CD14-positive monocyte (primary cell): ENCODE measurements at regions not wholly inside any gene's neighbourhood (a gene's known extent, or its start where the extent isn't known, plus 50 kb on each side); places are given as distances from the start of the nearest gene placed in this dataset.

ENCODE experiments used
- DNase-seq, 3 donors: peaks; one replicate each; pipeline ENCODE4 v3.0.0-alpha.2; 2011 to 2022
- H2AFZ ChIP-seq: 2 replicates; pipeline ENCODE4 v1.6.0; 2012; ENCODE audit warnings: mild to moderate bottlenecking, low read depth, low read length, inconsistent platforms; ENCODE audit not compliant: insufficient read depth, poor library complexity, severe bottlenecking
- H3K27ac ChIP-seq, 2 donors: 1 replicate in 1 of 2; 2 replicates in 1 of 2; pipeline ENCODE4 v1.5.1; 2012 to 2013; ENCODE audit warnings: low read length in 2 of 2, control low read depth in 1 of 2, inconsistent platforms in 1 of 2, low read depth in 1 of 2, mild to moderate bottlenecking in 1 of 2
- H3K27me3 ChIP-seq, 2 donors: one replicate each; pipeline versions ENCODE4 v1.6.0 to v1.6.1; 2011 to 2013; ENCODE audit warnings: low read length in 2 of 2; ENCODE audit not compliant: control insufficient read depth in 2 of 2, insufficient read depth in 2 of 2
- H3K36me3 ChIP-seq, 2 donors: replicated peaks in 1 of 2; 1 replicate in 1 of 2; 2 replicates in 1 of 2; pipeline versions ENCODE4 v1.5.1 to v1.6.1; 2012 to 2013; ENCODE audit warnings: low read length in 2 of 2, control low read depth in 1 of 2, inconsistent platforms in 1 of 2, mild to moderate bottlenecking in 1 of 2; ENCODE audit not compliant: insufficient read depth in 2 of 2, control insufficient read depth in 1 of 2
- H3K4me1 ChIP-seq, 2 donors: 1 replicate in 1 of 2; 2 replicates in 1 of 2; pipeline versions ENCODE4 v1.5.1 to v1.6.1; 2012 to 2013; ENCODE audit warnings: low read length in 2 of 2, control low read depth in 1 of 2, inconsistent platforms in 1 of 2, mild to moderate bottlenecking in 1 of 2, moderate library complexity in 1 of 2; ENCODE audit not compliant: insufficient read depth in 2 of 2, control insufficient read depth in 1 of 2
- H3K4me2 ChIP-seq: replicated peaks from 2 replicates; pipeline ENCODE3; 2012; ENCODE audit warnings: low read length, moderate library complexity, mild to moderate bottlenecking; ENCODE audit not compliant: poor library complexity, severe bottlenecking; ENCODE audit errors: extremely low read depth
- H3K4me3 ChIP-seq, 3 experiments: fragments of 200-600 bp in 1 of 3; sonication (generic) in 1 of 3; replicated peaks in 1 of 3; 1 replicate in 2 of 3; 2 replicates in 1 of 3; pipeline ENCODE4 v1.5.1; 2011 to 2013; ENCODE audit warnings: low read length in 3 of 3, mild to moderate bottlenecking in 3 of 3, control low read depth in 2 of 3, low read depth in 2 of 3, inconsistent platforms in 1 of 3, moderate library complexity in 1 of 3
- H3K79me2 ChIP-seq: 2 replicates; pipeline ENCODE4 v1.6.0; 2012; ENCODE audit warnings: mild to moderate bottlenecking, control low read depth, inconsistent platforms, low read length, moderate library complexity; ENCODE audit not compliant: insufficient read depth
- H3K9ac ChIP-seq: 2 replicates; pipeline ENCODE4 v1.6.0; 2017; ENCODE audit warnings: low read length, mild to moderate bottlenecking; ENCODE audit not compliant: insufficient read depth, poor library complexity, severe bottlenecking
- H3K9me3 ChIP-seq, 2 donors: replicated peaks in 1 of 2; 1 replicate in 1 of 2; 2 replicates in 1 of 2; pipeline versions ENCODE4 v1.5.1 to v1.6.1; 2012 to 2013; ENCODE audit warnings: low read length in 2 of 2, control low read depth in 1 of 2; ENCODE audit not compliant: control insufficient read depth in 1 of 2, insufficient read depth in 1 of 2
- H4K20me1 ChIP-seq: 2 replicates; pipeline ENCODE4 v1.6.0; 2012; ENCODE audit warnings: mild to moderate bottlenecking, low read length, control low read depth, moderate library complexity; ENCODE audit not compliant: insufficient read depth
- H3K27ac Mint-ChIP-seq, 7 donors: one replicate each; pipeline ENCODE4 v1.8.0; 2020; ENCODE audit warnings: mild to moderate bottlenecking in 7 of 7, mixed read lengths in 7 of 7, moderate library complexity in 6 of 7, inconsistent platforms in 2 of 7
- H3K27me3 Mint-ChIP-seq, 3 donors: one replicate each; pipeline ENCODE4 v1.8.0; 2021 to 2022; ENCODE audit warnings: low read depth in 3 of 3, mild to moderate bottlenecking in 3 of 3, mixed read lengths in 3 of 3, moderate library complexity in 3 of 3, inconsistent platforms in 1 of 3
- H3K36me3 Mint-ChIP-seq, 2 donors: one replicate each; pipeline ENCODE4 v1.8.0; 2020; ENCODE audit warnings: mixed read lengths in 2 of 2, inconsistent platforms in 1 of 2, mild to moderate bottlenecking in 1 of 2
- H3K4me1 Mint-ChIP-seq: one replicate; pipeline ENCODE4 v1.8.0; 2020; ENCODE audit warnings: mild to moderate bottlenecking, mixed read lengths
- H3K4me3 Mint-ChIP-seq, 2 donors: one replicate each; pipeline ENCODE4 v1.8.0; 2020; ENCODE audit warnings: mild to moderate bottlenecking in 2 of 2, mixed read lengths in 2 of 2, moderate library complexity in 1 of 2
- H3K9me3 Mint-ChIP-seq, 7 donors: one replicate each; pipeline ENCODE4 v1.8.0; 2020 to 2022; ENCODE audit warnings: mixed read lengths in 7 of 7, mild to moderate bottlenecking in 6 of 7, moderate library complexity in 6 of 7, inconsistent platforms in 2 of 7
- CTCF ChIP-seq: fragments of 200-600 bp; IDR thresholded peaks from one replicate; pipeline ENCODE4 v1.8.0; 2022; ENCODE audit warnings: antibody characterized with exemption, mild to moderate bottlenecking
- WGBS: methylation state at CpG from one replicate; pipeline ENCODE4 v1.1.5; 2013; ENCODE audit warnings: missing lambda C conversion rate; ENCODE audit not compliant: insufficient coverage; 5-methylcytosine and 5-hydroxymethylcytosine counted together
- intact Hi-C, 2 donors: fragments of 100-400 bp; cut with micrococcal nuclease; formaldehyde crosslinking; loops; one replicate each; pipeline versions ENCODE4 v1.15.0 to v1.15.1; 2023

- Histone ChIP-seq H3K4me3 (no peak overlapping the region), H3K27me3 (no peaks in the 10 kb centered on the region), H3K79me2 (no peaks in the 10 kb centered on the region), H3K9ac (no peak overlapping the region), H3K9me3 (peaks cover 0 to 5% of the 10 kb centered on the region in 2 donors), H3K27ac (no peak overlapping the region), H3K36me3 (no peaks in the 10 kb centered on the region), H2AFZ (no peak overlapping the region), H3K4me2 (no peak overlapping the region), H3K4me1 (no peaks in the 10 kb centered on the region), H4K20me1 (no peaks in the 10 kb centered on the region)
- WGBS: 79% methylated on average over 2 of the region's 4 CpGs
- no peak for DNase-seq
- H3K4me3 Mint-ChIP-seq: no peak overlapping the region
- H3K27me3 Mint-ChIP-seq: peaks cover 3 to 4% (median 4%) of the 10 kb centered on the region in 3 donors
- no peaks in the 10 kb centered on the region for H3K36me3 Mint-ChIP-seq
- intact Hi-C loops: no loop called here
- TF ChIP-seq CTCF: no peak
- H3K4me1 Mint-ChIP-seq: no peaks in the 10 kb centered on the region
- H3K27ac Mint-ChIP-seq: no peak overlapping the region
- H3K9me3 Mint-ChIP-seq: peaks cover 0 to 10% (median 6%) of the 10 kb centered on the region in 7 donors
These were observed 60.8 kb downstream of the NSMCE3 start for GRCh38 chr15:29208836-29209235.

GRCh38 chr15:29208352-29208751 is 61.3 kb downstream of the NSMCE3 start:
- Mint-ChIP-seq H3K27me3 (peaks cover 3 to 4% (median 4%) of the 10 kb centered on the region in 3 donors), H3K4me1 (no peaks in the 10 kb centered on the region), H3K4me3 (no peak overlapping the region), H3K9me3 (peaks cover 0 to 7% (median 6%) of the 10 kb centered on the region in 7 donors), H3K27ac (no peak overlapping the region), H3K36me3 (no peaks in the 10 kb centered on the region)
- no peaks in the 10 kb centered on the region for H3K4me1 ChIP-seq
- H3K9me3 ChIP-seq: peaks cover 0 to 5% of the 10 kb centered on the region in 2 donors
- no peak for TF ChIP-seq CTCF
- no peaks in the 10 kb centered on the region for H4K20me1 ChIP-seq
- no peaks in the 10 kb centered on the region for H3K27me3 ChIP-seq
- H3K27ac ChIP-seq: no peak overlapping the region
- no peaks in the 10 kb centered on the region for H3K79me2 ChIP-seq
- H3K4me2 ChIP-seq: no peak overlapping the region
- intact Hi-C loops: no loop called here
- H3K36me3 ChIP-seq: no peaks in the 10 kb centered on the region
- no peak overlapping the region for H3K4me3 ChIP-seq
- no CpG with 5 or more reads among the region's 5 CpGs for WGBS
- no peak overlapping the region for H3K9ac ChIP-seq
- H2AFZ ChIP-seq: no peak overlapping the region
- no peak for DNase-seq
